SW480 (cell line): ENCODE measurements at regions not wholly inside any gene's neighbourhood (a gene's known extent, or its start where the extent isn't known, plus 50 kb on each side); places are given as distances from the start of the nearest gene placed in this dataset.
A peak's percentile ranks its signal among the peaks of the same experiment; 100 is the strongest.

Source experiments
- DNase-seq: peaks from one replicate; pipeline ENCODE4 v3.0.0-alpha.2; 2016; ENCODE audit warnings: low spot score

DNA sequence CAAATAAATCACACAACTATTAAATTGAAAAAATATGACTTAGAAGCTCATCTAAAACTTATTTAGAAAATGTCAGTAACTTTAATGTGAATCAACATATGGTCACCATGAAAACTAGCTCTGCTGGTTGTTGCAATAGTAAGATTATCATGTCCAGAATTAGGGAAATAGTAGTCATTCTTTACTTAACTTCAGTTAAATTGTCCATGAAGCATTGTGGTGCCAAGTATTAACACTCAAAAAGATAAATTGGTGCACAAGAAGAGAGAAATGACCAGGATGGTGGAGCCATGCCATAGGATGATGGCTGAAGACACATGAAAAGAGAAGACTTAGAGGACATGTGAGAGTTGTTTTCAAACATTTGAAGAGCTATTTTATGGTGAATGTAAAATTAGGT, 130.2 kb upstream of the PTGFR start:
- no peak for DNase-seq

DNA sequence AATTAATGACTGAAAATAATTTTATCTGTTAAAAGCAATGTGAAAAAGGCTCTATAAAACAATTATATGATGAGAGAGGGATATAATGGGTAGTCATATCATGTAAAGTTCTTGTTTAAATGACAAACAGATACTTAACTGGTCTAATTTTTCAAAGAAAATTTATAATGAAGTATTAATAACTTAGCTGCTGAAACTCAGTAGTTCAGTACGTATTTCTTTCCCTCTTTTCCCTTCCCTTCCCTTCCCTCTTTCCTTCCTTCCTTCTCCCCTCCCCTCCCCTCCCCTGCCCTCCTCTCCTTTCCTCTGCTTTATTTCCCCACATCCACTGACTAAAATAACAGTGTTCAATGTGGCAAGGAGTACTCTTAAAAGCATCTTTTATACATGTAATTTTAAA, 123.1 kb upstream of the PTGFR start:
- DNase-seq, result no peak

DNA sequence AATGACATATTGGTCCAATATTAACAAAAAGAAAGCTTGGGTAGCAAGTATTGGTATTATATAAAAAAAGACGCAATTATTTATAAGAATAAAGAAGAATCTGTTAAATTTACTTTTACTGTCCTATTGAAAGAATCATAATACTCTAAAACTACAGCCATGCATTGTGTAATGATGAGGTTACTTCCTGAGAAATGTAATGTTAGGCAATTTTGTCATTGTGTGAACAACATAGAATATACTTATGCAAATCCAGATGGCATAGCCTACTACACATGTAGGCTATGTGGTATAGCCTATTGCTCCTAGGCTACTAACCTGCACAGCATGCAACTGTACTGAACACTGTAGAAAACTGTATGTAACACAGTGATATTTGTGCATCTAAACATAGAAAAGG, 121.2 kb upstream of the PTGFR start:
- DNase-seq, result no peak

GRCh38 chr1:78370356-78370755, 120.4 kb upstream of the PTGFR start:
- DNase-seq, result no peak

GRCh38 chr1:78370779-78371482, 119.8 kb upstream of the PTGFR start:
- DNase-seq, result no peak

- DNase-seq, result no peak
Observed at GRCh38 chr1:78373676-78374075, 117.1 kb upstream of the PTGFR start.

GRCh38 chr1:78375996-78376395, 114.8 kb upstream of the PTGFR start:
- no peak for DNase-seq

DNA sequence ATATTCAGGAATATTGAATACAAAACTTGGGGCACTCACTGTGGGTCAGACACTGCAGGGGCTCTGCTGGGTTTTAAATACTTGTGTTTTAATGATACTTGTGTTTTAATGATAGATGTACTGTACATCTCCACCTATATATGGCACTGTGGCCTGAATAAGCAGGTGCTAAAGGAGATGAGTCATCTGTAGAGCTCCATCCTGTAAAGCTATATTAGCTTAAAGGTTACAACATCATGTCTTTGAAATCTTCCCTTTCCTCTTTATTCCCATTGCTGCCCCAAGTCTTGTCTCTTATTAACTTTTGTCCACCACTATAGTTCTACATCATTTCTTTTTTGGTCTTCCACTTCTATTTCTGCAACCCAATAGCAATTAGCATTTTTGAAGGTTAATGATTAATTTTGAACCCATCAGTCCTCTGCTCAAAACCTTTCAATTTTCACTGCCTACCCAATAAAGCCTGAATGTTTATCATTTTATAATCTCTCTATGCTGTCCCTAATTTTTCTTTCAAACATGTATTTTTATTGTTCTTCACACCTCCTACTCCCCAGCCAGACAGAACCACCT, 113.3 kb upstream of the PTGFR start:
- peak; percentile 8 for DNase-seq

- no peak for DNase-seq
Observed at GRCh38 chr1:78383923-78384322, 106.9 kb upstream of the PTGFR start.

GRCh38 chr1:78385744-78386462, 104.9 kb upstream of the PTGFR start:
- DNase-seq, result no peak

GRCh38 chr1:78387201-78387600, 103.6 kb upstream of the PTGFR start:
- no peak for DNase-seq

- no peak for DNase-seq
Observed at GRCh38 chr1:78387871-78388270, 102.9 kb upstream of the PTGFR start.

GRCh38 chr1:78388275-78388674, 102.5 kb upstream of the PTGFR start:
- no peak for DNase-seq

GRCh38 chr1:78401148-78401547, 89.6 kb upstream of the PTGFR start:
- no peak for DNase-seq

- DNase-seq, result no peak
Observed at GRCh38 chr1:78408192-78408591, 82.6 kb upstream of the PTGFR start.

DNA sequence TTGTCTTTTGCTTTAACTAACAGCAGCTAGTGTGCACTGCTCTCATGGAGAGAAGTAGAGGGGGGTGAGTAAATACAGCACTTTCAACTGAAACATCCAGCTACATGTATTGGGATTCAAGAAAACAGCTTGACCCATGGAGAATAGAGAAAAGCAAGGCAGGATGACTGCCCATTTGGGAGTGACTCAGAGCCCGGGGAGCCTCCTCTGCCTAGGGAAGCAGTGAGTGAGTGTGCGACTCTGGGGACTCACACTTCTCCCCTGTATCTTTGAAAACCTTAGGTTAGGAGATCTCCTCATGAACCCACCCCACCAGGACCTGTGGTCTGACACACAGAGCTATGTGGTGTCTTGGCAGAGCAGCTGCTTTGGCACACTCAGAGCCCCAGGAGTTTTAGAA, 82.0 kb upstream of the PTGFR start:
- DNase-seq, result no peak

- no peak for DNase-seq
Observed at GRCh38 chr1:78410643-78411042, 80.1 kb upstream of the PTGFR start.

GRCh38 chr1:78411707-78412106, 79.1 kb upstream of the PTGFR start:
- DNase-seq, result no peak

DNA sequence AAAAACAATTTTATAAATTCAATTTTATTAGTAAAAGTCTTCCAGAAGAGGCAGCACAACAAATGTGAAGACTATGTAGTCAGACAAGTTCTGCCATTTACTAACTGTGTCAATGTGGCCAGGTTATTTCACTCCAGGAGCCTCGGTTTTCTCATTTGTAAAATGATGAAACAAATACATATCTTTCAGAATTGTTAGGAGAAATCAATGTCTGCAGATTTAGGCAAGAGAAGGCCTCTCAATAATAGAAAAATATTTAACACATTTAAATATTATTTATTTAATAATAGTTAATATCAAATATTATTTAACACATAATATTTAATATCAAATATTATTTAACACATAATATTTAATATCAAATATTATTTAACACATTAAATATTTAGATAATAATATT, 75.6 kb upstream of the PTGFR start:
- DNase-seq, result no peak

DNA sequence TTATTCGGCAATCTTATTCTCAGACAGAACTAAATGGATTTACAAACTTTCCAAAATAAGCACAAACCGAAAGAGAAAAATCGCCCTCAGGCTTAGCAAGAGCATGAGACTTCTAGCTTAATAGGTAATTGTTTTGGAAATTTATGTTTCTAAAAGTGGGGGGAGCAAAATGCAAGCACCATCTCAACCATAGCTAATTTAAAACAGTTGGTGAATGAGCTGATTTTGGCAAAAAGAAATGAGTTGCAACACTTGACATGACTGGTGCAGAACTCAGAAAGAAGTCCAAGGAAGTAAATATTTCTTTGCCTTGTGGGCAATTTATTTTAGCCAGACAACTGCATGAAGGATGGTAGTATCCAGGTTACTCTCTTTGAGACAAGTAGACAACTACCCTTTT, 71.5 kb upstream of the PTGFR start:
- no peak for DNase-seq

GRCh38 chr1:78420181-78420580, 70.6 kb upstream of the PTGFR start:
- DNase-seq, result no peak

- no peak for DNase-seq
Observed at GRCh38 chr1:78420688-78421087, 70.1 kb upstream of the PTGFR start.

DNA sequence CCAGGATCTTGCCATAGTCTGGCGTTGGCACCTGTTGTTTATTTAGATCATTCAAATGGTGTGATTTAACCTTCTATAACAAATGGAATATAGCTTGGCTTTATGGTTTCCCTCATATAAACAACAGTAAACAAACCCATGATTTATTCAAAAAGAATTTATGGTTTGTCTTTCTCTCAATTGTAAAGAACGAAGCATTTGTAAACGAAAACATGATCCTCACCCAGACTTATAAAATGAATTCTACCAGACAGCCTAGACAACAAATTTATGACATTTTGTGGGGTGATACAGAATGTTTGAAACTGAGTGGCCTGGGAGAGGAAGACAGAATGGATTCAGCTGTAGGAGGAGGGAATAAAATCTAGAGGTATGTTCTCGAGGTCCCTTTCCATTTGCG, 66.1 kb upstream of the PTGFR start:
- no peak for DNase-seq

DNA sequence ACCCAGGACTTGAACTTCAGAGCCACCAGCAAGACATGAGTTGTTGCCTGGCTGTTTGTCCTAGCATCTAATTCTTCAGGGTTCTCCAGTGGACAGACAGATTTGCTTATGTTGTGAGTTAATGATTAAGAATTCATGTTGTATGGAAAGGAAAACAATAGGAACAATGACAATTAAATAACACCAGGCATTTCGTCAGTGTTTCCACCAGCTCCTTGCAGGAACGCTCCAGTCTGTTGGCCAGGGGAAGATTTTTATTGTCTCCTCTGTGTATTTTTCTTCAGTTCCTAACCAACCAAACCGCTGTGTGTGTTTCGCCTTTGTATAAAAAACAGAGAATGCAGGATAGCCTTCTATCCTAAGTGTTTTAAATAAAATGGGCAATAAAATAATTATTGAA, 64.4 kb upstream of the PTGFR start:
- DNase-seq, result no peak
